Cardiac muscle cell (in vitro differentiated cells and primary cell): ENCODE measurements at regions not wholly inside any gene's neighbourhood (a gene's known extent, or its start where the extent isn't known, plus 50 kb on each side); places are given as distances from the start of the nearest gene placed in this dataset.
"Not testable (repeated sequence)": the region's sequence is repeated elsewhere in the genome, so short reads cannot be mapped to it uniquely, and the experiment has no call there.

Experiments used
- DNase-seq, 2 donors: peaks; one replicate each; pipeline versions ENCODE4 v3.0.0 to v3.0.0-alpha.2; 2010 to 2017; ENCODE audit warnings: low read depth in 1 of 2, low spot score in 1 of 2
- H3K27ac ChIP-seq: fragments of 200-600 bp; sonication (generic); 2 replicates; pipeline ENCODE4 v1.5.1; 2016
- H3K27me3 ChIP-seq: fragments of 200-600 bp; sonication (generic); 2 replicates; pipeline ENCODE4 v1.6.0; 2016; ENCODE audit warnings: control low read depth
- H3K36me3 ChIP-seq: fragments of 200-600 bp; sonication (generic); 2 replicates; pipeline ENCODE4 v1.5.1; 2016; ENCODE audit warnings: control low read depth
- H3K4me1 ChIP-seq: fragments of 200-600 bp; sonication (generic); 2 replicates; pipeline ENCODE4 v1.8.1; 2017; ENCODE audit warnings: low read depth, mild to moderate bottlenecking, mixed run types
- H3K4me3 ChIP-seq: fragments of 200-600 bp; sonication (generic); 2 replicates; pipeline ENCODE4 v1.5.1; 2016; ENCODE audit warnings: mild to moderate bottlenecking
- H3K9me3 ChIP-seq: fragments of 200-600 bp; sonication (generic); 2 replicates; pipeline ENCODE4 v1.5.1; 2017; ENCODE audit warnings: low read depth, mild to moderate bottlenecking, control low read depth
- TF ChIP-seq, protein P1 (sequence below): IDR thresholded peaks from 2 replicates; pipeline ENCODE4 v1.5.1; 2012; ENCODE audit warnings: low read depth, mild to moderate bottlenecking, low read length

DNA sequence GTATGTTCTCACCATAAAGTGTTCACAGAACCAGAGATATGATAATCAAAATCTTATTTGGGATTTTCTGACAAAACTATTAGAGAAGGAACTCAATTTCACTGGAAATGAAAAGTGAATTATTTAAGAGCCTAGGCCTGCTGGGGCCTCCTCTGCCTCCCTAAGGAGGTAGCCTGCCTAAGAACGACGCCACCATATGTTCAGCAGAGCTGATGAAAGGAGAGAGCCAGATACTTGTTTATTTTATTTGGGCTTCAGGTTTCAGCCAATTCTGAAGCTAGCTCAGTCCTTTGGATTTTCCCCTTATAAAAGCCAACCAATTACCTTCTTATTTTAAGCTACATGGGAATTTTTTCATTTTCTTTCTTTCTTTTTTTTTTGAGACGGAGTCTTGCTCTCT is 433.1 kb upstream of the MAP2 start:
- no peak for DNase-seq
- no peak overlapping the region for H3K27ac ChIP-seq
- TF ChIP-seq, protein P1, sequence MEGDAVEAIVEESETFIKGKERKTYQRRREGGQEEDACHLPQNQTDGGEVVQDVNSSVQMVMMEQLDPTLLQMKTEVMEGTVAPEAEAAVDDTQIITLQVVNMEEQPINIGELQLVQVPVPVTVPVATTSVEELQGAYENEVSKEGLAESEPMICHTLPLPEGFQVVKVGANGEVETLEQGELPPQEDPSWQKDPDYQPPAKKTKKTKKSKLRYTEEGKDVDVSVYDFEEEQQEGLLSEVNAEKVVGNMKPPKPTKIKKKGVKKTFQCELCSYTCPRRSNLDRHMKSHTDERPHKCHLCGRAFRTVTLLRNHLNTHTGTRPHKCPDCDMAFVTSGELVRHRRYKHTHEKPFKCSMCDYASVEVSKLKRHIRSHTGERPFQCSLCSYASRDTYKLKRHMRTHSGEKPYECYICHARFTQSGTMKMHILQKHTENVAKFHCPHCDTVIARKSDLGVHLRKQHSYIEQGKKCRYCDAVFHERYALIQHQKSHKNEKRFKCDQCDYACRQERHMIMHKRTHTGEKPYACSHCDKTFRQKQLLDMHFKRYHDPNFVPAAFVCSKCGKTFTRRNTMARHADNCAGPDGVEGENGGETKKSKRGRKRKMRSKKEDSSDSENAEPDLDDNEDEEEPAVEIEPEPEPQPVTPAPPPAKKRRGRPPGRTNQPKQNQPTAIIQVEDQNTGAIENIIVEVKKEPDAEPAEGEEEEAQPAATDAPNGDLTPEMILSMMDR: no peak
- H3K27me3 ChIP-seq: no peaks in the 10 kb centered on the region
- peaks cover 5% of the 10 kb centered on the region for H3K4me1 ChIP-seq
- H3K4me3 ChIP-seq: no peak overlapping the region
- H3K9me3 ChIP-seq: no peaks in the 10 kb centered on the region
- H3K36me3 ChIP-seq: no peaks in the 10 kb centered on the region

DNA sequence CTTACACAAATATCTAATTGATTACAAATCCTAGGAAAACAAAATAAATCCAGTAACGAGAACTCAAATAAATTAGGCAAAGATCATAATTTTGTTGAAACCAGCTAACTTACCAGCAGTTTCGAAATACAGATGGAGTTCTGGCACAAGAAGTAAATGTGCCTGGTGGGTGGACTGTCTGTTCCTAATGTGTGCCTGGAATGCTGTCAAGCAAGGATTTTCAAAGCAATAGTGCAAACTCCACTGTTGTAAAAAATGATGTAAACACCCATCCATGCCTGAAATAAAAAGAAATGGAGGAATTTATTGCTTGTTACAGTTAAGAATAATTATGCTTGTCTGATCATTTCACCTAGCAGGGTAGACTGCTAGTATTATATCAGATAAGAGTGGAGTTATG is 423.9 kb upstream of the MAP2 start:
- DNase-seq: no peak
- TF ChIP-seq, protein P1: no peak
- Histone ChIP-seq H3K4me1 (no peaks in the 10 kb centered on the region), H3K27me3 (no peaks in the 10 kb centered on the region), H3K4me3 (no peak overlapping the region), H3K27ac (no peak overlapping the region), H3K36me3 (no peaks in the 10 kb centered on the region), H3K9me3 (no peaks in the 10 kb centered on the region)

DNA sequence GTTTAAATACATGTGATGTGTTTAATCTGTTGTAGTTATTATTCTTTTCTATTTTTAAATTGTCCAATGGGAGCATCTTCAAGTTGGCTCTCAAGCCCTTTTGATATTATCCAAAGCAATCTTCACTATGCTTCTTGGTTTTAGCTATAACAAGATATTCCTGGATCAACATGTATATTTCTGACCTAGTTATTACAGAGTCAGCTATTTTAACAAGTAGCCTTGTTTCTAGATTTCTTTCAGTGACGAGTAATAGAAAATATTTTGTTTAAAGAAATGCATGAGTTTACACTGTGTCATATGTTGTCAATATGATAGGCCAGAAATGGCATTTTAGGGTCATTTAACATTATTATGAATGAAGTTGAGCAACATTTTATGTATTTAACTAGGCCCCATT is 421.8 kb upstream of the MAP2 start:
- TF ChIP-seq, protein P1: no peak
- no peaks in the 10 kb centered on the region for H3K36me3 ChIP-seq
- H3K27me3 ChIP-seq: no peaks in the 10 kb centered on the region
- no peak overlapping the region for H3K27ac ChIP-seq
- H3K4me1 ChIP-seq: no peaks in the 10 kb centered on the region
- DNase-seq: no peak
- H3K9me3 ChIP-seq: no peaks in the 10 kb centered on the region
- no peak overlapping the region for H3K4me3 ChIP-seq

DNA sequence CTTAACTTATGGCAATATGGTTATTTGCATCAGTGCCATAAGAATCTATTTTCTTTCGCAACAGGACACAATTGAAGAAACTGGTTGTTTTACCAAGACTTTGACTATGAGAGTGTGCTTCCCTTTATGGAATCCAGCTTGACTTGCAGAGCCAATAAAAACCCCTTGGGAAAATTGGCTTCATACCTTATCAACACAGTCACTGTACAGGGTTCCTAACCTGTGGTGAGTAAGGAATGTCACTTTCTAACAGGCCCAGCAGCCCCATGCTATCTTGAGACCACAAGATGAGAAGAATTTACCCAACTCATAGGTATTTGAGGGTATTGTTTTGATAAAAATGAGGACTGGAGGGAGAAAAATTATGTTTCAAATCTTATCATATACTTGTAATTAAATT is 418.5 kb upstream of the MAP2 start:
- Histone ChIP-seq H3K27ac (no peak overlapping the region), H3K27me3 (no peaks in the 10 kb centered on the region), H3K36me3 (no peaks in the 10 kb centered on the region), H3K9me3 (no peaks in the 10 kb centered on the region), H3K4me3 (no peak overlapping the region), H3K4me1 (no peaks in the 10 kb centered on the region)
- TF ChIP-seq, protein P1: no peak
- DNase-seq: no peak

DNA sequence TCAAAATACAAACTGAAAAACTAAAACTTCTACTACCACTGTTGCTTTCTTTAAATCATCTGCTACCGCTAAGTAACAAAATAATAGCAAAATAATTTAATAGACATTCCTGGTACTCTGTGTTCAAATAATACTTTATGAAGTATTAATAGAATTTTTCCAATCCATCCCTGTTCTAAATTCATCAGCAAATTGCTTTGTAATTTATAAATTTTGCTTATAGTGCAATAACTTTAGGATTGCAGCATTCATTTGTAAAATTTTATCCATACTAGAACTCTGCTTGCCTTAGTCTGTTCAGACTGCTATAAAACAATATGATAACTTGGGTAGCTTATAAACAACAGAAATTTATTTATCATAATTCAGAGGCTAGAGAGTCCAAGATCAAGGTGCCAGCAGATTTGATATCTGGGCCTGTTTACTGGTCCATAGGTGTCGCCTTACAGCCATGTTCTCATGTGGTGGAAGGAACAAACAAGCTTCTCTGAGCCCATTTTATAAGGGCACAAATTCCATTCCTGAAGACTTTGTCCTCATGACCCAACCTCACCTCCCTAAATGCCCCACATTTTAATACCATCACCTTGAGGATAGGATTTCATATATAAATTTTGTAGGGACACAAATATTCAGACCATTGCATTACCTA is 415.1 kb upstream of the MAP2 start:
- Histone ChIP-seq H3K27me3 (no peaks in the 10 kb centered on the region), H3K4me3 (no peak overlapping the region), H3K36me3 (no peaks in the 10 kb centered on the region), H3K4me1 (no peaks in the 10 kb centered on the region), H3K9me3 (no peaks in the 10 kb centered on the region), H3K27ac (no peak overlapping the region)
- TF ChIP-seq, protein P1: no peak
- no peak for DNase-seq

DNA sequence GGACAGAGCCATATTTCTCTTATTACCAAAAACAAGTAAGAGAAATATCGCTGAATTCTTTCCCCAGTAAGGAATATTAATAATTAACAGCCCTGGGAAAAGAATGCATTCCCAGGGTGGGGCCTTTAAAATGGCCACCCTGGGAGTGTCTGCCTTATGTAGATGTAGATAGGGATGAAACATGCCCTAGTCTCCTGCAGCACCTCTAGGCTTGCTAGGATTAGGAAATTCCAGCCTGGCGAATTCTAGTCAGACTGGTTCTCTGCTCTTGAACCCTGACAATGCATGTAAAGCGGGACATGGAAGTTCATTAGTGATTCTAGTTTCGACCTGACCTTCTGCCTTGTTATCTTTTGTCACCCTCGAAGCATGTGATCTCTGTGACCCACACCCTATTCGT is 405.2 kb upstream of the MAP2 start:
- not testable (repeated sequence) for H3K27me3 ChIP-seq, H3K27ac ChIP-seq, DNase-seq, H3K4me3 ChIP-seq, H3K4me1 ChIP-seq, H3K36me3 ChIP-seq, H3K9me3 ChIP-seq
